ENCODE measurements at regions not wholly inside any gene's neighbourhood (a gene's known extent, or its start where the extent isn't known, plus 50 kb on each side); places are given as distances from the start of the nearest gene placed in this dataset.
"Not testable (repeated sequence)": the region's sequence is repeated elsewhere in the genome, so short reads cannot be mapped to it uniquely, and the experiment has no call there.

GRCh38 chr5:131107128-131107527 lies 57.9 kb downstream of the HINT1 start:
- no peak for TF ChIP-seq TAF1 (IDR thresholded peaks at IDR 0.05; ENCODE audit: borderline replicate concordance, low read depth, low read length)
- no peak for TF ChIP-seq POLR2A (IDR thresholded peaks at IDR 0.05; ENCODE audit: low read depth, low read length)
- no peak for TF ChIP-seq POLR2AphosphoS5 (IDR thresholded peaks at IDR 0.05; ENCODE audit: low read depth, low read length)
- FAIRE-seq (no peak), DNase-seq (ENCODE audit: insufficient read length) (no peak)

DNA sequence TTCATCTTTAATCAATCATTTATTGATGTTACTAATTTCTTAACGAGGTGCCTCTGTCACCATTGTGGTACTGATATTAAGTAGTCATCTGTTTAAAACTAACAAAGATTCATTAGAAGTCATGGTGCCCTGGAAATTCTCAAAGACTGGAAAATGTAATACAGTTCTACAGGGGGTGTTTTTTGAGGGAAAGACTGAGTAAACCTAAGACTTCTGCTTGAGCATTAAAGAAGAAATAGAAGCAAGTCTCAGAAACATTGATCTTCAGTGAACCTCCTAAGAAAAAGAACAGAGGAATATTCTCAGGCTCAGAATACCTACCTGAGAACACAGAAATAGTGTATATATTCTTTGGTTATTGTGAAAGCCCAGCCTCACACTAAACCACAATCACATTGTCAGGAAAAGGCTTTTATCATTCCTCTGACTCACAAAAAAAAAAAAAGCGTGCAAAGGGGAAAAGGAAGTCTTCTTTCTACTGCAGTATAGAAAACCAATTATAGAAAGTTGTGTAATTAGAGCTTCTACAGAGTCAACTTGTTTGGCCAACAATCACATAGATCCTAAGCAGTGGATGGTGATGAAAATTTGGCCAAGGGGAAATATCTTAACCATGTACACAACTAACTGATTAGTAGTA lies 60.8 kb downstream of the HINT1 start:
- FAIRE-seq (no peak), DNase-seq (ENCODE audit: insufficient read length) (no peak)
- TF ChIP-seq TAF1 (IDR thresholded peaks at IDR 0.05; ENCODE audit: borderline replicate concordance, low read depth, low read length) (no peak), POLR2A (IDR thresholded peaks at IDR 0.05; ENCODE audit: low read depth, low read length) (no peak), POLR2AphosphoS5 (IDR thresholded peaks at IDR 0.05; ENCODE audit: low read depth, low read length) (no peak)

DNA sequence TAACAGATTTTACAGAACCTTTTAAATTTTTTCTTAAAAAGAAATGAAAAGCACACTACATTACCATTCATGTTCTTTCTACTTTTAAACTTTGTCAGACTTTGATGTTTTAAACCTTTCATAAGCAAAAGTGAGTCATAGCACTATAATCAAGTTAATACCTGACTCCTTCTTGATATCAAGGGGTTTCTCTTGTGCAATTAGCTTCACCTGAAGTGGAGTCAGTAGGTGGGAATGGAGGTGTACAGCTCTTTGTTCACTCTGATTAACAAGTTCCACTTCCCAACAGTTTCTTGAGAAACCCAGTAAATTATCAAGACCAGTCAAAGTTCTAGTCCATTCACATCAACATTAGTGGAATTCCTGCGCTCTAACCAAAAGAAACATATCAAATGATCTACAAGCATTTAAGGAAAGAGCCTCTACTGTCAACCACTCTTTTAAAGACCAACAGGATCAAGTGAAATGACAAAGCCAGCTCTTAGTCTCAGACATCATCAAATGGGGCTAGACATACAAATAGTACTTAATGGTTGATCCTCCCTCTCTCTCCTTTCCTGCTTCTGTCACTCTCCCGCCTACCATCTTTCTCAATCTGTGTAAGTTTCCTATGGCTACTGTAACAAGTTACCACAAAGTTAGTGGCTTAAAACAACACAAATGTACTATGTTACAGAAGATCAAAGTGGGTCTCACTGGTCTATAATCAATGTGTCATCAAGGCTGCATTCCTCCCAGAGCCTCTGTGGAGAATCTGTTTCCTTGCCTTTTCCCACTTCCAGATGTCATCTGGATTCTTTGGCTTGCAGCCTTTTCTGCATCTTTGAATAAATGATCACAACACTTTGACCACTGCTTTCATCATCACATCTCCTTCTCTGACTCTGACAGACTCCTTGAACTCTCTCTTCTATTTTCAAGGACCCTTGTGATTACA lies 68.0 kb downstream of the HINT1 start:
- DNase-seq (ENCODE audit: insufficient read length), result no peak
- no peak for TF ChIP-seq POLR2AphosphoS5 (IDR thresholded peaks at IDR 0.05; ENCODE audit: low read depth, low read length)
- no peak for TF ChIP-seq TAF1 (IDR thresholded peaks at IDR 0.05; ENCODE audit: borderline replicate concordance, low read depth, low read length)
- TF ChIP-seq POLR2A (IDR thresholded peaks at IDR 0.05; ENCODE audit: low read depth, low read length), result no peak
- FAIRE-seq, result no peak

DNA sequence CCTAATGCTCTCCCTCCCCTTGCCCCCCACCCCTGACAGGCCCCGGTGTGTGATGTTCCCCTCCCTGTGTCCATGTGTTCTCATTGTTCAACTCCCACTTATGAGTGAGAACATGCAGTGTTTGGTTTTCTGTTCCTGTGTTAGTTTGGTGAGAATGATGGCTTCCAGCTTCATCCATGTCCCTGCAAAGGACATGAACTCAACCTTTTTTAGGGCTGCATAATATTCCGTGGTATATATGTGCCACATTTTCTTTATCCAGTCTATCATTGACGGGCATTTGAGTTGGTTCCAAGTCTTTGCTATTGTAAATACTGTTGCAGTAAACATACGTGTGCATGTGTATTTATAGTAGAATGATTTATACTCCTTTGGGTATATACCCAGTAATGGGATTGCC lies 69.5 kb downstream of the HINT1 start:
- FAIRE-seq; DNase-seq (ENCODE audit: insufficient read length): not testable (repeated sequence)

- no peak for FAIRE-seq
- no peak for TF ChIP-seq TAF1 (IDR thresholded peaks at IDR 0.05; ENCODE audit: borderline replicate concordance, low read depth, low read length)
- TF ChIP-seq POLR2AphosphoS5 (IDR thresholded peaks at IDR 0.05; ENCODE audit: low read depth, low read length), result no peak
- TF ChIP-seq POLR2A (IDR thresholded peaks at IDR 0.05; ENCODE audit: low read depth, low read length), result no peak
- DNase-seq (ENCODE audit: insufficient read length), result no peak
These were observed 80.6 kb downstream of the HINT1 start for GRCh38 chr5:131084436-131084835.

- FAIRE-seq (no peak), DNase-seq (ENCODE audit: insufficient read length) (no peak)
- no peak for TF ChIP-seq POLR2AphosphoS5 (IDR thresholded peaks at IDR 0.05; ENCODE audit: low read depth, low read length)
- TF ChIP-seq TAF1 (IDR thresholded peaks at IDR 0.05; ENCODE audit: borderline replicate concordance, low read depth, low read length), result no peak
- TF ChIP-seq POLR2A (IDR thresholded peaks at IDR 0.05; ENCODE audit: low read depth, low read length), result no peak
These were observed 83.1 kb downstream of the HINT1 start for GRCh38 chr5:131081913-131082488.

GRCh38 chr5:131081374-131081773 lies 83.7 kb downstream of the HINT1 start:
- DNase-seq (ENCODE audit: insufficient read length) (no peak), FAIRE-seq (no peak)
- TF ChIP-seq POLR2AphosphoS5 (IDR thresholded peaks at IDR 0.05; ENCODE audit: low read depth, low read length) (no peak), POLR2A (IDR thresholded peaks at IDR 0.05; ENCODE audit: low read depth, low read length) (no peak), TAF1 (IDR thresholded peaks at IDR 0.05; ENCODE audit: borderline replicate concordance, low read depth, low read length) (no peak)

GRCh38 chr5:131079232-131079631 lies 85.8 kb downstream of the HINT1 start:
- FAIRE-seq (no peak), DNase-seq (ENCODE audit: insufficient read length) (no peak)
- TF ChIP-seq POLR2A (IDR thresholded peaks at IDR 0.05; ENCODE audit: low read depth, low read length), result no peak
- TF ChIP-seq POLR2AphosphoS5 (IDR thresholded peaks at IDR 0.05; ENCODE audit: low read depth, low read length), result no peak
- TF ChIP-seq TAF1 (IDR thresholded peaks at IDR 0.05; ENCODE audit: borderline replicate concordance, low read depth, low read length), result no peak

DNA sequence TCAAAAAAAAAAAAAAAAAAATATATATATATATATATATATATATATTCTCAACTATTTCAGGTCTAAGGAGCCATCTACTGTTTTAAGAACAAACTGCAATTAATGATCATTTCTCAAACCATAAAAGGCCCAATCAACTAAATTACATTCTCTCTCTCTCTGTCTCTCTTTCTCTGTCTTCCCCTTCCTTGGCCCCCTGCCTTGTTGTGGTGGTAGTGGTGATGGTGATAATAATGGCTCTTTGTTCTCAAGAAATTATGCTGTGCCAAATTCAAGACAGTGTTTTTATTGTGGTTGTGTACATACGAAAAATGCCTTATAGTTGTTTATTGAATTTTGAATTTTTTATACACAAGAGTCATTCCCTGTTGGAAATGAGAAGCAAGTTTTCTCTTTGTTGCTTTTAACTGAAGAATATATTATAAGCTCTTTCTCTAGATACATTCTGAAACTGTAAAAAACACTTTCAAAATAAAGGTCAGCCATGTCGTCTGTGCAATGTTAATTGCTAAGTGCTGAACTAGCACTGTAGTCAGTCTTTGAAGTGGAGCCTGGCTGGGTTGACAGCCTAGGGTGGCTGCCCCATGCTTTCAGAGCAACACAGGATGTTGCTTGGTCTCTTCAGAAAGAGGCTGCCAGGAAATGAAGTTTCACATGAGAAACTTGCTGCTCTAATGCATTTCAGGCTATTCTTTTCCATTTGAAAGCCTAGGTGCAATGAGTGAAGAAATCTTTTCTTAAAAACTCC lies 96.0 kb downstream of the HINT1 start:
- FAIRE-seq (peak; percentile 57), DNase-seq (ENCODE audit: insufficient read length) (peak; percentile 37)
- no peak for TF ChIP-seq TAF1 (IDR thresholded peaks at IDR 0.05; ENCODE audit: borderline replicate concordance, low read depth, low read length)
- no peak for TF ChIP-seq POLR2AphosphoS5 (IDR thresholded peaks at IDR 0.05; ENCODE audit: low read depth, low read length)
- TF ChIP-seq POLR2A (IDR thresholded peaks at IDR 0.05; ENCODE audit: low read depth, low read length), result no peak

GRCh38 chr5:131068076-131068475 lies 97.0 kb downstream of the HINT1 start:
- TF ChIP-seq POLR2A (IDR thresholded peaks at IDR 0.05; ENCODE audit: low read depth, low read length) (no peak), POLR2AphosphoS5 (IDR thresholded peaks at IDR 0.05; ENCODE audit: low read depth, low read length) (no peak), TAF1 (IDR thresholded peaks at IDR 0.05; ENCODE audit: borderline replicate concordance, low read depth, low read length) (no peak)
- DNase-seq (ENCODE audit: insufficient read length) (no peak), FAIRE-seq (no peak)

DNA sequence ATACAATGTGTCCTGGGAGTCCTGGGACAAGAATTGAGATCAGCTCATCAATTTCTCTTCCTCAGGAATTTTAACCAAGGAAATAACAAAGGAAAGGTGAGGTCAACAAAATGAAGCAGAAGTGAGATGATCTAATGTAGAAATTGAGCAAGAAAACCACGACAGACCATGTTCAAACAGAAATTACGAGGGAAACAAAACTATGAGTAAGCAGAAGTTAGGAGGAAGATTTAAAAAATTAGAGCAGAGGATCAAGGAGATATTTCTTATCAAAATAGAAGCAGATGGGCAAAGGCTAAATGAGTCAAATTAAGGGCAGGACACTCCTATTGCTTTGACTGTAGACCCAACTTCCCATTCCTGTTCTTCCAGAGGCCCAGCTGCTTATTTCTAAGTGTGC lies 97.4 kb downstream of the HINT1 start:
- FAIRE-seq (no peak), DNase-seq (ENCODE audit: insufficient read length) (no peak)
- TF ChIP-seq POLR2AphosphoS5 (IDR thresholded peaks at IDR 0.05; ENCODE audit: low read depth, low read length) (no peak), POLR2A (IDR thresholded peaks at IDR 0.05; ENCODE audit: low read depth, low read length) (no peak), TAF1 (IDR thresholded peaks at IDR 0.05; ENCODE audit: borderline replicate concordance, low read depth, low read length) (no peak)
